ENCODE measurements at regions not wholly inside any gene's neighbourhood (a gene's known extent, or its start where the extent isn't known, plus 50 kb on each side); places are given as distances from the start of the nearest gene placed in this dataset.
"Not testable (repeated sequence)": the region's sequence is repeated elsewhere in the genome, so short reads cannot be mapped to it uniquely, and the experiment has no call there.

- not testable (repeated sequence) for DNase-seq (ENCODE audit: low spot score)
Observed at GRCh38 chr13:86253497-86253896, 454.3 kb upstream of the SLITRK6 start.

GRCh38 chr13:86255820-86256219 lies 456.6 kb upstream of the SLITRK6 start:
- DNase-seq (ENCODE audit: low spot score) = not testable (repeated sequence)

GRCh38 chr13:86269511-86269910 lies 470.3 kb upstream of the SLITRK6 start:
- DNase-seq (ENCODE audit: low spot score) = no peak

GRCh38 chr13:86282442-86282841 lies 483.2 kb upstream of the SLITRK6 start:
- no peak for DNase-seq (ENCODE audit: low spot score)

- no peak for DNase-seq (ENCODE audit: low spot score)
Observed at GRCh38 chr13:86283031-86283430, 483.8 kb upstream of the SLITRK6 start.

- DNase-seq (ENCODE audit: low spot score) = no peak
Observed at GRCh38 chr13:86298725-86299124, 499.5 kb upstream of the SLITRK6 start.

GRCh38 chr13:86299128-86299527 lies 499.9 kb upstream of the SLITRK6 start:
- DNase-seq (ENCODE audit: low spot score) = no peak

- DNase-seq (ENCODE audit: low spot score) = no peak
Observed at GRCh38 chr13:86309881-86310280, 510.7 kb upstream of the SLITRK6 start.

GRCh38 chr13:86313421-86313820 lies 514.2 kb upstream of the SLITRK6 start:
- DNase-seq (ENCODE audit: low spot score) = no peak

GRCh38 chr13:86318450-86318849 lies 519.2 kb upstream of the SLITRK6 start:
- DNase-seq (ENCODE audit: low spot score) = no peak

GRCh38 chr13:86324191-86324590 lies 525.0 kb upstream of the SLITRK6 start:
- DNase-seq (ENCODE audit: low spot score) = no peak

- DNase-seq (ENCODE audit: low spot score) = no peak
Observed at GRCh38 chr13:86355301-86355700, 556.1 kb upstream of the SLITRK6 start.

- DNase-seq (ENCODE audit: low spot score) = no peak
Observed at GRCh38 chr13:86357106-86357505, 557.9 kb upstream of the SLITRK6 start.

- not testable (repeated sequence) for DNase-seq (ENCODE audit: low spot score)
Observed at GRCh38 chr13:86363749-86364148, 564.5 kb upstream of the SLITRK6 start.

- DNase-seq (ENCODE audit: low spot score) = no peak
Observed at GRCh38 chr13:86368924-86369323, 569.7 kb upstream of the SLITRK6 start.

GRCh38 chr13:86377451-86377850 lies 578.2 kb upstream of the SLITRK6 start:
- no peak for DNase-seq (ENCODE audit: low spot score)

- no peak for DNase-seq (ENCODE audit: low spot score)
Observed at GRCh38 chr13:86378628-86379027, 579.4 kb upstream of the SLITRK6 start.

- no peak for DNase-seq (ENCODE audit: low spot score)
Observed at GRCh38 chr13:86383151-86383550, 583.9 kb upstream of the SLITRK6 start.

GRCh38 chr13:86383561-86383960 lies 584.3 kb upstream of the SLITRK6 start:
- no peak for DNase-seq (ENCODE audit: low spot score)

- DNase-seq (ENCODE audit: low spot score) = no peak
Observed at GRCh38 chr13:86397635-86398034, 598.4 kb upstream of the SLITRK6 start.

- DNase-seq (ENCODE audit: low spot score) = no peak
Observed at GRCh38 chr13:86399572-86399971, 600.4 kb upstream of the SLITRK6 start.

- no peak for DNase-seq (ENCODE audit: low spot score)
Observed at GRCh38 chr13:86402500-86402899, 603.3 kb upstream of the SLITRK6 start.

- DNase-seq (ENCODE audit: low spot score) = no peak
Observed at GRCh38 chr13:86403181-86403580, 604.0 kb upstream of the SLITRK6 start.

- DNase-seq (ENCODE audit: low spot score) = no peak
Observed at GRCh38 chr13:86409466-86410241, 610.4 kb upstream of the SLITRK6 start.

Measured in LoVo (cell line).